ENCODE measurements at regions not wholly inside any gene's neighbourhood (a gene's known extent, or its start where the extent isn't known, plus 50 kb on each side); places are given as distances from the start of the nearest gene placed in this dataset.

GRCh38 chr2:120817136-120817955, 81.7 kb downstream of the GLI2 start:
- TF ChIP-seq POLR2AphosphoS5 (IDR thresholded peaks at IDR 0.05) (no peak), EP300 (IDR thresholded peaks at IDR 0.05) (no peak), POLR2A (IDR thresholded peaks at IDR 0.05) (no peak), CTCF (IDR thresholded peaks at IDR 0.05) (no peak)
- H3K4me3 ChIP-seq = no peak overlapping the region
- H3K4me1 ChIP-seq = peaks cover 0 to 34% (median 16%) of the 10 kb centered on the region in 4 donors
- no peaks in the 10 kb centered on the region for H3K27me3 ChIP-seq
- DNase-seq = no peak
- intact Hi-C loops (cut with DNase I; ENCODE audit: low total_unique reads) = no loop called here
- no peak overlapping the region for H3K27ac ChIP-seq
- no peaks in the 10 kb centered on the region for H3K9me3 ChIP-seq
- H3K36me3 ChIP-seq = no peaks in the 10 kb centered on the region
- 91 to 94% (median 94%) methylated on average over 23 to 25 of the region's 25 CpGs for WGBS, 5 donors

GRCh38 chr2:120817956-120818325, 82.3 kb downstream of the GLI2 start:
- H3K4me3 ChIP-seq = no peak overlapping the region
- intact Hi-C loops (cut with DNase I; ENCODE audit: low total_unique reads) = no loop called here
- no peak for DNase-seq
- H3K36me3 ChIP-seq = no peaks in the 10 kb centered on the region
- WGBS, 5 donors = 85 to 97% (median 93%) methylated on average over 3 of the region's 3 CpGs
- TF ChIP-seq CTCF (IDR thresholded peaks at IDR 0.05) (no peak), POLR2AphosphoS5 (IDR thresholded peaks at IDR 0.05) (no peak)
- H3K9me3 ChIP-seq = no peaks in the 10 kb centered on the region
- peak overlapping the region in 1 of 5 donors; percentile 32 for H3K27ac ChIP-seq
- H3K27me3 ChIP-seq = no peaks in the 10 kb centered on the region
- H3K4me1 ChIP-seq = peaks cover 0 to 34% (median 16%) of the 10 kb centered on the region in 4 donors

GRCh38 chr2:120818441-120818920, 82.8 kb downstream of the GLI2 start:
- no peak for DNase-seq
- WGBS, 5 donors = 45 to 64% (median 63%) methylated on average over 10 of the region's 10 CpGs
- H3K36me3 ChIP-seq = no peaks in the 10 kb centered on the region
- H3K27ac ChIP-seq = peak overlapping the region in 1 of 5 donors; percentile 32
- no peaks in the 10 kb centered on the region for H3K9me3 ChIP-seq
- TF ChIP-seq POLR2AphosphoS5 (IDR thresholded peaks at IDR 0.05) (peak in 1 of 3 donors; percentile 38), CTCF (IDR thresholded peaks at IDR 0.05) (no peak)
- no peaks in the 10 kb centered on the region for H3K27me3 ChIP-seq
- H3K4me1 ChIP-seq = peaks cover 0 to 34% (median 16%) of the 10 kb centered on the region in 4 donors
- H3K4me3 ChIP-seq = no peak overlapping the region
- intact Hi-C loops (cut with DNase I; ENCODE audit: low total_unique reads) = no loop called here

DNA sequence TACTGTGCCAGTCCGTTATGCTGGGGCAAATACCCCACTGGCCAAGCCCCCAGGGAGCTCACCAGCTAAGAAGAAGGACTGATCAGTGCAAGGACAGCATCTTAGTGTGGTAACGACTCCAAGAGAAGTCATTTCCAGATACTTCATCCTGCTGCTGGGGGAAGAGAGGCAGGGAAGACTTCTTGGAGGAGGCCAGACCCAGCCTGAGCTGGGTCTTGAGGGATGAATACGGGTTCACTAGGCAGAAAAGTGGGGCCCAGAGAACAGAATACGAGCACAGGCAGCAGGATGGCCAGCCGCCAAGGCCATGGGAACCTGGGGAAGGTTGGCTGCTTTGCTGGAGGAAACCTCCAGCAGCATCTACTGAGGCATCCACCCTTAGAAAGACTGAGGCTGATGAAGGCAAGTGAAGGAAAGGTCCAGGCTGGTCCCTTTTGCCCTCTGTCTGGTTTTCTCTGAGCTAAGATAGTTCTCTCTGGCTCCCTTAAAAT, 84.1 kb downstream of the GLI2 start:
- Histone ChIP-seq H3K9me3 (no peaks in the 10 kb centered on the region), H3K4me1 (peaks cover 0 to 34% (median 16%) of the 10 kb centered on the region in 4 donors), H3K36me3 (no peaks in the 10 kb centered on the region), H3K27me3 (no peaks in the 10 kb centered on the region), H3K4me3 (no peak overlapping the region), H3K27ac (peak overlapping the region in 3 of 5 donors; percentile 29 to 57 (median 44))
- intact Hi-C loops (cut with DNase I; ENCODE audit: low total_unique reads) = no loop called here
- DNase-seq = no peak
- 65 to 76% (median 72%) methylated on average over 5 of the region's 5 CpGs for WGBS, 5 donors
- TF ChIP-seq CTCF (IDR thresholded peaks at IDR 0.05) (no peak), POLR2A (IDR thresholded peaks at IDR 0.05) (no peak), EP300 (IDR thresholded peaks at IDR 0.05) (no peak), POLR2AphosphoS5 (IDR thresholded peaks at IDR 0.05) (no peak)

Data from stomach (tissue), 8 donors.